Activated CD4-positive, alpha-beta T cell treated with anti-CD3 and anti-CD28 coated beads, Interleukin-2, amount 10 ng/mL, durations not matched to agents 7 days and 5 days (primary cell): ENCODE measurements at regions not wholly inside any gene's neighbourhood (a gene's known extent, or its start where the extent isn't known, plus 50 kb on each side); places are given as distances from the start of the nearest gene placed in this dataset.

Source experiments
- CTCF ChIA-PET: fragments of 350-600 bp; sonication (Branson Sonifier 250); formaldehyde crosslinking; loops from one replicate; lab custom pipeline; 2021; ENCODE audit warnings: antibody characterized with exemption; lab: Charles Lee
- POLR2A ChIA-PET: fragments of 350-600 bp; sonication (Branson Sonifier 250); formaldehyde crosslinking; loops from one replicate; lab custom pipeline; 2021; ENCODE audit warnings: antibody characterized with exemption; lab: Charles Lee
- DNase-seq: peaks from one replicate; pipeline ENCODE4 v3.0.0-alpha.2; 2020
- H3K27ac Mint-ChIP-seq: one replicate; pipeline ENCODE4 v1.8.0; 2021; ENCODE audit warnings: mild to moderate bottlenecking, moderate library complexity, mixed read lengths
- H3K27me3 Mint-ChIP-seq: one replicate; pipeline ENCODE4 v1.8.0; 2021; ENCODE audit warnings: mixed read lengths
- H3K36me3 Mint-ChIP-seq: one replicate; pipeline ENCODE4 v1.8.0; 2021; ENCODE audit warnings: low read depth, mixed read lengths
- H3K4me1 Mint-ChIP-seq: one replicate; pipeline ENCODE4 v1.8.0; 2021; ENCODE audit warnings: mixed read lengths
- H3K4me3 Mint-ChIP-seq: one replicate; pipeline ENCODE4 v1.8.0; 2021; ENCODE audit warnings: mild to moderate bottlenecking, moderate library complexity, mixed read lengths
- H3K9me3 Mint-ChIP-seq: one replicate; pipeline ENCODE4 v1.8.0; 2021; ENCODE audit warnings: mixed read lengths

DNA sequence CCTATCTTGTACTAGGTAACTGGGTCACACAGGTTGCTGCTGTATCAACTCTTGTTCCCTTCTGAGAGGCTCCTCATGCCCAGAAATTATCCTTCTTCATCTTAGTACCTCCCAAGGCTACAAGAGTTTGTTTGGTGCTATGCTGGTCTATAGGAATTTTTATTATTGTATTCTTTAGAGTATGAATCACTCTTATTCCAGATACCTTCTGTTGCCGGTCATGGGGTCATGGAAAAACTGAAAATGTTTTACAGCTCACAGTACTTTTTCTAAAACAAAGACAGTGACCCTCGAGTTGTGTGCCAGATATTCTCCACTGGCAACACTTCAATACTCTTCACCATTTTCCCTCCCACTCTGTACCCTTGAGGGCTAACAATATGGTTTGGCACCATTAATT, 1598.0 kb upstream of the TMEM132C start:
- POLR2A ChIA-PET = no interaction called here
- Mint-ChIP-seq H3K27ac (no peak overlapping the region), H3K27me3 (no peaks in the 10 kb centered on the region), H3K9me3 (no peaks in the 10 kb centered on the region), H3K36me3 (no peaks in the 10 kb centered on the region), H3K4me1 (no peaks in the 10 kb centered on the region), H3K4me3 (no peak overlapping the region)
- CTCF ChIA-PET = no interaction called here
- DNase-seq = no peak

DNA sequence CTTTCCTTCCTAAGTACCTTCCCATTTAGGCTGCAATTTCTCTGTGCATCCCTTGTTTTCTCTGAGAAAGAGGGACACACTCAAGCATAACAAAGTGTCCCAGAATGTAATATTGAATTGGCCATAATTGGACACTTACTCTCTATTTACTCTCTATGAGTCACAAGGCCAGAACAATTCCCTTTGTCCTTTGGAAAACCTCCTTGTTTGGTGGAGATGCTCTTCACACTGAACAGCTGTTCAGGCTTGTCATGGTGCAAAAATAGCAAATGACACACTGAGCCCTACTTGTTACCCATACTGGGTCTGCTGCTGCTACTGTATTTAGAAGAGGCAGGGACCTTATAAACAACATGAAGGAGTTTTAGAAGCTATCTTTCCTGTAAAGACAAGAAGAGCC, 1590.5 kb upstream of the TMEM132C start:
- no peaks in the 10 kb centered on the region for H3K36me3 Mint-ChIP-seq
- no peak for DNase-seq
- H3K27ac Mint-ChIP-seq = no peak overlapping the region
- POLR2A ChIA-PET = no interaction called here
- no peak overlapping the region for H3K4me3 Mint-ChIP-seq
- H3K4me1 Mint-ChIP-seq = no peaks in the 10 kb centered on the region
- no peaks in the 10 kb centered on the region for H3K9me3 Mint-ChIP-seq
- CTCF ChIA-PET = interaction anchor here (0.9 kb wide), 1 partner anchor 33 kb away, joined by 3 read pairs; no protein-coding TSS in a partner anchor
- H3K27me3 Mint-ChIP-seq = no peaks in the 10 kb centered on the region

DNA sequence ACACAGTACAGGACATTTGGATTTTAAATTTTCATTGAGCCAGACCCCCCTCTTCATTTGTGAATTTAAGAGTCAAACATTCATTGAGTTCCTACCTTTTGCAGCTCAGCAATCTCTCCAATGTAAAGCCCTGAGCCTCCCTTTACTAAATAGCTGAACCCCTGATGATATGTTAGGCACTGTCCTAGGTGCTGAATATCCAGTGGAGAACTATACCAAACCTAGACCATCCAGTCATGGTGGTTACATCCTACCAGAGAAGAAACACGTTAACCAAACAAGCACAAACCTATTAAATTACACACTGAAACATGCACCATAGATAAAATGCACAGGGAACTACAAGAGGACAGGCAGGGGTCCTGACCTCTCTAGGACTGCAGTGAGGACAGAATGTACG, 1585.3 kb upstream of the TMEM132C start:
- CTCF ChIA-PET = no interaction called here

DNA sequence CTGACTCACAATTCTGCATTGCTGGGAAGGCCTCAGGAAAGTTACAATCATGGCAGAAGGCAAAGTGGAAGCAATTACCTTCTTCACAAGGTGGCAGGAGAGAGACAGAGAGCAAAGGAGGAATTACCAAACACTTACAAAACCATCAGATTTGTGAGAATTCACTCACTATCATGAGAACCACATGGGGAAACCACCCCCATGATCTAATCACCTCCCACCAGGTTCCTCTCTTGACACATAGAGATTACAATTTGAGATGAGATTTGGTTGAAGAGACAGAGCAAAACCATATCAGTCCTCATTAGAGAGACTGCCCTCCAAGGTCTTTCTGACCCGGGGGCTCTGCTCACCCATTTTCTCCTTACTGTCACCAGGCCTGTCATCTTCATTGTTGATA, 1582.3 kb upstream of the TMEM132C start:
- Mint-ChIP-seq H3K27ac (no peak overlapping the region), H3K27me3 (no peaks in the 10 kb centered on the region), H3K9me3 (peaks cover 3% of the 10 kb centered on the region), H3K4me1 (no peaks in the 10 kb centered on the region), H3K4me3 (no peak overlapping the region), H3K36me3 (no peaks in the 10 kb centered on the region)
- no peak for DNase-seq
- ChIA-PET POLR2A (no interaction called here), CTCF (no interaction called here)

More for the DNA sequence above, 1585.3 kb upstream of the TMEM132C start:
- no peaks in the 10 kb centered on the region for H3K4me1 Mint-ChIP-seq
- peaks cover 3% of the 10 kb centered on the region for H3K9me3 Mint-ChIP-seq
- H3K36me3 Mint-ChIP-seq = no peaks in the 10 kb centered on the region
- POLR2A ChIA-PET = no interaction called here
- no peaks in the 10 kb centered on the region for H3K27me3 Mint-ChIP-seq
- no peak overlapping the region for H3K27ac Mint-ChIP-seq
- DNase-seq = no peak
- H3K4me3 Mint-ChIP-seq = no peak overlapping the region

DNA sequence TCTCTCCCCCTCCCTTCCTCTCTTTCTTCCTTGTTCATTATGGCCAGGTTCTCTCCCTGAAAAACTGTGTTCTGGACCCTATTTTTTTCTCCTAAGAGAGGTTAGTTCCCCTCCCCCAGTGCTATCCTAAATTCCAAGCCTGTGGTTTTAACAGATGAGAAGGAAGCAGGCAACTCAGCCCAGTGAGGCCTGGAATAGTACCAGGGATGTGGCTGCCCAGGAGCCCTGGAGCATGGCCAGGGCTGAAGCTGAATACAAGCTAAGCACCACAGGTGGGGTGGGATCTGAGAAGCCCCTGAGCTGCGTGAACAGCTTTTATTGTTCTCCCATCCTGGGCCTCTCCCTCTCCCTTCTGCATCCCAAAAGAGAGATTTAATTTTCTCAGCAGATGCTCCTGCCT, 1581.3 kb upstream of the TMEM132C start:
- Mint-ChIP-seq H3K27ac (no peak overlapping the region), H3K9me3 (peaks cover 3% of the 10 kb centered on the region), H3K36me3 (no peaks in the 10 kb centered on the region), H3K27me3 (no peaks in the 10 kb centered on the region), H3K4me1 (no peaks in the 10 kb centered on the region), H3K4me3 (no peak overlapping the region)
- POLR2A ChIA-PET = no interaction called here
- no peak for DNase-seq
- CTCF ChIA-PET = no interaction called here

DNA sequence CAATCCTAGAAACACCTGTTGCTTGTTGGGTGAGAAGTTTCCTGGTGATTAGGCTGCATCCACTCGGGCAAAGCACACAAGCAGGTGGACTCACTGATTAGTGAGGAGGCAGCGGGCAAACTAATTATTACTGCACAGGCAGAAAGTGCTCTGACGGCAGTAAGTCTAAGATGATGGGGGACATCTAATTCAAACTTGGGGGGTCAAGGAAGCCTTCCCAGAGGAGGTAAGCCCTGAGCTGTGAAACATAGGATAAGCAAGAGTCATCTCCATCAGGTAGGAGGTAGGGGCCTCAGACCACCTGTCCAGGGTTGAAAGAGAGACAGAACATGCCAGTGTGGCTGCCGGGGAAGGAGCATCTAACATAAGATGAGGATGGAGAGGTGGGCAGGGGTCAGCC, 1578.4 kb upstream of the TMEM132C start:
- H3K27ac Mint-ChIP-seq = no peak overlapping the region
- no peaks in the 10 kb centered on the region for H3K36me3 Mint-ChIP-seq
- no peak overlapping the region for H3K4me3 Mint-ChIP-seq
- H3K27me3 Mint-ChIP-seq = no peaks in the 10 kb centered on the region
- no peaks in the 10 kb centered on the region for H3K4me1 Mint-ChIP-seq
- no peak for DNase-seq
- ChIA-PET CTCF (no interaction called here), POLR2A (no interaction called here)
- H3K9me3 Mint-ChIP-seq = no peaks in the 10 kb centered on the region

DNA sequence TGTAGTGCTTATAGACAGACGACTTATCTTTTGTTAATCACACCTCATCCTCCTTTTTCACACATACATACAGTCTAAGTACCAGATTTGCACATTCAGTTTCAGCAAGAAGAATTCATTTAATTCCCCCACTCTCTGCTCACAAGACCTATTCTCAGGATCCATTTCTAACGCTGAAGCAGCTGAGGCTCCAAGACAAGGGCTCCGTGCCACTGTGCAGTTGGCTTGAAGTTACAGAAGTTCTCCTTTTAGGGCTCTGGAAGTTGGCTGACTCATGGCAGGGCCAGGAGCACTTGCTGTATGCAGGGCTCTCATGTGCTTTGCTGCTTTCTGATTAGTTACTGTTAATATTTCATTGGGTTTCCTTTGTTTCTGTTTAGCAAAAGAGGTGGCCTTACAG, 1566.9 kb upstream of the TMEM132C start:
- Mint-ChIP-seq H3K4me3 (no peak overlapping the region), H3K36me3 (no peaks in the 10 kb centered on the region), H3K27ac (no peak overlapping the region), H3K27me3 (no peaks in the 10 kb centered on the region), H3K9me3 (peaks cover 2% of the 10 kb centered on the region), H3K4me1 (no peaks in the 10 kb centered on the region)
- CTCF ChIA-PET = no interaction called here
- no peak for DNase-seq
- POLR2A ChIA-PET = no interaction called here

DNA sequence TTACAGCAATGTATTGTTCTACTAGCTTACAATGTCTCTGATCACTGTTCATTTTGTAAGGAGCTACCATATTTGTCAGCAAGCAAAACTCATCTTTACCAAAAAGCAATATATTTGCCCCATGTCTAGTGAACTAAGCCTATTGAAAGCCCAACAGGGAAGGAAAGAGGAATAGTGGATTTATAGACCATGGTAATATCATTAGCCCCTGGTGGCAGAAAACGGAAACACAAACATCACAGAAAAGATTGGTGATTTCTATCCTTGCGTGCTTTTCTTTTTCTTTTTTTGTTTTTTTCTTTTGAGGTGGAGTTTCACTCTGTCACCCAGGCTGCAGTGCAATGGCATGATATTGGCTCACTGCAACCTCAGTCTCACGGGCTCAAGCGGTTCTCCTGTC, 1562.4 kb upstream of the TMEM132C start:
- H3K36me3 Mint-ChIP-seq = no peaks in the 10 kb centered on the region
- no peaks in the 10 kb centered on the region for H3K27me3 Mint-ChIP-seq
- H3K27ac Mint-ChIP-seq = no peak overlapping the region
- CTCF ChIA-PET = no interaction called here
- POLR2A ChIA-PET = no interaction called here
- no peaks in the 10 kb centered on the region for H3K4me1 Mint-ChIP-seq
- H3K4me3 Mint-ChIP-seq = no peak overlapping the region
- DNase-seq = no peak
- peaks cover 2% of the 10 kb centered on the region for H3K9me3 Mint-ChIP-seq

DNA sequence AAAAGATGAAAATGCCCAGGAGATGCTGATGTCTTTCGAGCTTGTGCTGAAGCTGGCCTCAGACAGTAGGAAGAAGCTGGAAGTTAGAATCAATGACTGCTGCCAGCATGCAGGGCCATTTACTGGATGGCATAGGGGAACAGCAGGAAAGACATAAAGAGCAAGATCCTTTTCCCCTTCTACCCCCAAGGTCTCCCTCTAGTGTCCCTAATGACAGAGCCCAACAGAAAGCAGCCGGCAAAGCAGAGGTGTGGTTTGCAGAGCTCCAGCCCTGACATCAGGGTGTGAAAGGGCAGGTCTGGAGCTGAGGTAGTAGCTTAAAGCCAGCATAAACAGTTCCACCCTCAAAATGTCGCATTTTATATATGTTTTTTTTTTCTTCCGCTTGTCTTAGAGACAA, 1560.7 kb upstream of the TMEM132C start:
- H3K4me1 Mint-ChIP-seq = no peaks in the 10 kb centered on the region
- H3K27me3 Mint-ChIP-seq = no peaks in the 10 kb centered on the region
- ChIA-PET CTCF (no interaction called here), POLR2A (no interaction called here)
- no peak for DNase-seq
- no peak overlapping the region for H3K27ac Mint-ChIP-seq
- H3K9me3 Mint-ChIP-seq = no peaks in the 10 kb centered on the region
- H3K4me3 Mint-ChIP-seq = no peak overlapping the region
- no peaks in the 10 kb centered on the region for H3K36me3 Mint-ChIP-seq

DNA sequence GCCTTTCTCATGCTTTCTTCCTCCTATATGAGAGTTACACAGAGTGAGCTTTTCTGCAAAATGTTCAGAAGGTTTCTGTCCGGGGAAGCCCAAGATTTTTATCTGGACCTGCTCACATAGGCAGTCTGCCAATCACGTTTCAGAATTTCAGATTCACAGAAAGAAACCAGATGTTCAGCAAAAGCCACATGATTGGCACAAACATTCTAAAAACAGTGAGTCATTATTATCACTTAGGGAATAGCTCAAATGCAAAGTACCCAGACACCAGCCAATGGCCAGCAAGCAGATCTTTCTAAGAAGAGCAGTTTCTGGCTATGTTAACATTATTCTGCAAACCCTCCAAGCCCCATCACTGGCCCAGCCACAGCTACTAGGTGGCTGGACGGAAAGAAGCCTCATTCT, 1558.5 kb upstream of the TMEM132C start:
- H3K27me3 Mint-ChIP-seq = no peaks in the 10 kb centered on the region
- ChIA-PET POLR2A (no interaction called here), CTCF (no interaction called here)
- DNase-seq = no peak
- no peak overlapping the region for H3K4me3 Mint-ChIP-seq
- H3K36me3 Mint-ChIP-seq = no peaks in the 10 kb centered on the region
- no peaks in the 10 kb centered on the region for H3K4me1 Mint-ChIP-seq
- H3K9me3 Mint-ChIP-seq = no peaks in the 10 kb centered on the region
- H3K27ac Mint-ChIP-seq = no peak overlapping the region

DNA sequence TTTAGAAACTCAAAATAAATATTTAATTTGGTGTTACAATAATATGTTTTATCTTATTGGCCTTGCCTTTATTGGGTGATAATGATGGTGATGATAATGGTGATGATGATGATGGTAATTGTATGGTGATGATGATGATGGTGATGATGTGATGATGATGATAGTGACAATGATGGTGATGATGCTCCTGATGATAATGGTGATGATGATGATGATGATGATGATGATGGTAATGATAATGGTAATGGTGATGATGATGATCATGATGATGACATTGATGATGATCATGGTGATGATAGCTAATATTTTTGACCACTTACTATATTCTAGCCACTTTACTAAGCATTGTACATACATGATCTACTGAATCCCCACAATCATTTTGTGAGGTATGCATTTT, 1548.6 kb upstream of the TMEM132C start:
- H3K9me3 Mint-ChIP-seq = peaks cover 8% of the 10 kb centered on the region
- no peaks in the 10 kb centered on the region for H3K36me3 Mint-ChIP-seq
- POLR2A ChIA-PET = no interaction called here
- CTCF ChIA-PET = no interaction called here
- H3K27me3 Mint-ChIP-seq = no peaks in the 10 kb centered on the region
- H3K27ac Mint-ChIP-seq = no peak overlapping the region
- H3K4me3 Mint-ChIP-seq = no peak overlapping the region
- H3K4me1 Mint-ChIP-seq = no peaks in the 10 kb centered on the region
- DNase-seq = no peak

DNA sequence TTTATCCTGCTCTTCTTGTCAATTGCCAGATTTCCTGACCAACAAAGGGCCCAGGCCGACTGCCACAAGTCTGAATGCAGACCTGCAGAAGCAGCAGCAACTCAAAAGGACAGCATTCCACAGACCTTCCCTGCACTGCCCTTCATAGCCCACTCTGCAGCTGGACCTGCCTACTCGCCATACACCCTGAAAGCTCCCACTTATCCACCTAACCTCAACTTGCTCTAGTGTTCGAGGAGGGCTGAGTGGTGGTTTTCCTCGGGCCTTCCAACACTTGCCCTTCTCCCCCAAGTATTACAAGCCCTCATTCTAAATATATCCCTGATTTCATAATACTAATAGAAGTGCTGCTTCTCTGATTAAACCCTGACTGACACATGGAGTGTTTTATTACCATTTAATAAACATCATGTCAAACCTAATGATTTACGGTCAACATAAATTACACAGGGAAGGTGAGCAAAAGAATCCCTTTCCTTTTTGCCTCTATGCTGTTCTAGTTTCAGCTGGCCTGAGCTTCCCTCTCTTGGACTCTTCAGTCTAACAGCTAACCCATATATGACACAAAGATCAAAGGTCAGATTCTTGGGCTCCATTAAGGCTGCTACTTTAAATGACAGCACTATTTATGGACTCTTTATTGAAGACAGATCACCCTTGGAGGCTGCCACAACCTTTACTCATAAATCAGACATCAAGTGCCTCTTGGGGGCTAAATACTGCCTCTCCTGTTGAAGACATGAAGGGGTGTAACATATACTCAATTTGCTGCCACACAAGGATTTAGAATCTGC, 1546.9 kb upstream of the TMEM132C start:
- no peak for DNase-seq
- H3K27ac Mint-ChIP-seq = no peak overlapping the region
- peaks cover 2% of the 10 kb centered on the region for H3K27me3 Mint-ChIP-seq
- H3K9me3 Mint-ChIP-seq = peaks cover 4% of the 10 kb centered on the region
- no peaks in the 10 kb centered on the region for H3K36me3 Mint-ChIP-seq
- H3K4me3 Mint-ChIP-seq = no peak overlapping the region
- ChIA-PET CTCF (no interaction called here), POLR2A (no interaction called here)
- H3K4me1 Mint-ChIP-seq = no peaks in the 10 kb centered on the region

DNA sequence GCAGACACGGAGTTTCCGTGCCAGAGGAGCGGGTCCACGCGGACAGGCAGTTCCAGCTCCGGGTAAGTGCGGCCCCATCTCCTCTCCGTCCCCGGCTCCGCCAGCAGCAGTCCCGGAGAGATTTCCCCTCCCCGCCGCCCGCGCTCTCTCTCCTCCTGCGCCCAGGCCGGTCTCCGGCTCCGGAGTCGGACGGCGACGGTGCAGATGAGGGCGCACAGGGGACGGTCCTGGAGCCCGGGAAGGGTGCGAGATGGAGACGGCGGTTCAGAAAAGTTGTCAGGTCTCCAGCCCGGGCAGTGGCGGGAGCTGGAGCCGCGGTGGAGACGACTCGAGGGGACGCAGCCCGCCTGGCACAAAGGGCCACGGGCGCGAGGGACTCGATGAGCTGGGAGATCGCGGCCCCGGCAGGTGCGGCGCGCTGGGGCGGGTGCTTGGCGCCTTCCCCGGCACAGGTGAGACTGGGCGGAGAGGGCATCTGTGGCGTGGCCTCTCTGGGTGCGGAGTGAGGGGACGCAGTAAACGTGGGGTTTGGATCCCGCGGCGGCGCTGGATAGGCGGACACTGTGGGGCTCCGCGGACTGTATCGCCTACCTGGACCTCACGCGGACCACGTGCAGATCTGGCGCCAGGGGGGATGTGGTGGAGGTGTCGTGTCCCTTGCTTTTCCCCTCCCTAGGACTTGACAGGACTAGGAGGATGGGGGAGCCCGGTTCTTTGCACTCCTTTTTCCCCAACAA, 1540.3 kb upstream of the TMEM132C start:
- Mint-ChIP-seq H3K9me3 (no peaks in the 10 kb centered on the region), H3K36me3 (peaks cover 3% of the 10 kb centered on the region), H3K4me3 (no peak overlapping the region), H3K27me3 (peaks cover 24% of the 10 kb centered on the region), H3K4me1 (no peaks in the 10 kb centered on the region), H3K27ac (no peak overlapping the region)
- DNase-seq = no peak
- POLR2A ChIA-PET = no interaction called here
- CTCF ChIA-PET = no interaction called here
